ENCODE measurements at regions not wholly inside any gene's neighbourhood (a gene's known extent, or its start where the extent isn't known, plus 50 kb on each side); places are given as distances from the start of the nearest gene placed in this dataset.
"Not testable (repeated sequence)": the region's sequence is repeated elsewhere in the genome, so short reads cannot be mapped to it uniquely, and the experiment has no call there.

DNA sequence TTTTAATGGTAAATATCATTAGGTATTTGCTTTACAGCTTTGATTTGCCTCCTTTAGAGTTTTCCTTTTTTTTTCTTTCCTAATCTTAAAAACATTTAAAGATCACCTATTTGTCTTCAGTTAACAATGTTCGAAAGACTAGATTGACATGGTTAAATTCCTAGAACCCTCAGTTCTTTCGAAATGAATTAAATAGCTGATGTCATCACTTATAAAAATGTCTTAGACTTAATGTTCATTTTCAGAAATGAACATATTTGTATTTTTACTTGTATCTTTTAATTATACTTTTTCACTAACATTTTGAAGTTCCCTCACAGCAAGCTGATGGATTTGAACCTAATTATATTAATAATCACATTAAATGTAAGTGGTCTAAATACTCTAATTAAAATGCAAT is 205.3 kb upstream of the IRX4 start:
- Histone ChIP-seq H3K4me1 (no peaks in the 10 kb centered on the region), H3K27ac (no peak overlapping the region), H3K9me3 (no peaks in the 10 kb centered on the region), H3K27me3 (no peaks in the 10 kb centered on the region), H3K36me3 (no peaks in the 10 kb centered on the region), H3K9ac (ENCODE audit: low read depth in 2 of 2, low read length in 2 of 2) (no peak overlapping the region), H3K4me3 (no peak overlapping the region)
- TF ChIP-seq, protein P1, sequence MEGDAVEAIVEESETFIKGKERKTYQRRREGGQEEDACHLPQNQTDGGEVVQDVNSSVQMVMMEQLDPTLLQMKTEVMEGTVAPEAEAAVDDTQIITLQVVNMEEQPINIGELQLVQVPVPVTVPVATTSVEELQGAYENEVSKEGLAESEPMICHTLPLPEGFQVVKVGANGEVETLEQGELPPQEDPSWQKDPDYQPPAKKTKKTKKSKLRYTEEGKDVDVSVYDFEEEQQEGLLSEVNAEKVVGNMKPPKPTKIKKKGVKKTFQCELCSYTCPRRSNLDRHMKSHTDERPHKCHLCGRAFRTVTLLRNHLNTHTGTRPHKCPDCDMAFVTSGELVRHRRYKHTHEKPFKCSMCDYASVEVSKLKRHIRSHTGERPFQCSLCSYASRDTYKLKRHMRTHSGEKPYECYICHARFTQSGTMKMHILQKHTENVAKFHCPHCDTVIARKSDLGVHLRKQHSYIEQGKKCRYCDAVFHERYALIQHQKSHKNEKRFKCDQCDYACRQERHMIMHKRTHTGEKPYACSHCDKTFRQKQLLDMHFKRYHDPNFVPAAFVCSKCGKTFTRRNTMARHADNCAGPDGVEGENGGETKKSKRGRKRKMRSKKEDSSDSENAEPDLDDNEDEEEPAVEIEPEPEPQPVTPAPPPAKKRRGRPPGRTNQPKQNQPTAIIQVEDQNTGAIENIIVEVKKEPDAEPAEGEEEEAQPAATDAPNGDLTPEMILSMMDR (IDR thresholded peaks at IDR 0.05), result no peak
- DNase-seq, result no peak
- intact Hi-C loops (cut with DNase I), result no loop called here

DNA sequence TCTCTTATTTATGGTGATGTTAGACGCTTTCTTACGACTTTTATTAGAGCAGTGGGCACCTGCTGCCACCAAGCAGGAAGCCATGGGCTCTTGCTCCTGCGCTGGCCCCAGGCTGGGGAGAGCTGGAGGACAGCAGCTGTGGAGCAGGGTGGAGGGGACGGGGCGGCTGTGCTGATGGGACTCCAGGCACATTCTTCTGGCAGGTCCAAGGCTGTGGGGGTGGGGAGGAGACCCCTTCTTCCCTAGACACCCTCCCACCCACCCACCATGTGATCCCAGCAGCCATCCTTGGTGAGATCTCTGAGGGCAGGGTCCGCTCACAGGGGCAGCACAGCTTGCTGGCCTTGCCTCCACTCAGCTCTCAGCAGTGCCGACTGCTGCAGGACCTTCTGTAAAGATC is 192.6 kb upstream of the IRX4 start:
- Histone ChIP-seq H3K36me3 (no peaks in the 10 kb centered on the region), H3K27ac (no peak overlapping the region), H3K9ac (ENCODE audit: low read depth in 2 of 2, low read length in 2 of 2) (no peak overlapping the region), H3K4me1 (no peaks in the 10 kb centered on the region), H3K9me3 (no peaks in the 10 kb centered on the region), H3K4me3 (no peak overlapping the region), H3K27me3 (no peaks in the 10 kb centered on the region)
- TF ChIP-seq, protein P1 (IDR thresholded peaks at IDR 0.05), result no peak
- intact Hi-C loops (cut with DNase I), result no loop called here
- DNase-seq, result no peak

DNA sequence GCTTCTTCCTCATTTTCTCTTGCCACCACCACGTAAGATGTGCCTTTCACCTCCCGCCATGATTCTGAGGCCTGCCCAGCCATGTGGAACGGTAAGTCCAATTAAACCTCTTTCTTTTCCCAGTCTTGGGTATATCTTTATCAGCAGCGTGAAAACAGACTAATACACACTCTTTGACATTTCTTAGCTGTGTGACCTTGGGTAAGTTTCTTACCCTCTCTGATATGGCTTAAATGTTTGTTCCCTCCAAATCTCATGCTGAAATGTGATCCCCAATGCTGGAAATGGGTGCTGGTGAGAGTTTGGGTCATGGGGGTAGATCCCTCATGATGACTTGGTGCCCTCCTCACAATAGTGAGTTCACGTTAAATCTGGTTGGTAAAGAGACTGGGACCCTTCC is 188.8 kb upstream of the IRX4 start:
- Histone ChIP-seq H3K27ac (no peak overlapping the region), H3K9me3 (no peaks in the 10 kb centered on the region), H3K36me3 (no peaks in the 10 kb centered on the region), H3K4me3 (no peak overlapping the region), H3K9ac (ENCODE audit: low read depth in 2 of 2, low read length in 2 of 2) (no peak overlapping the region), H3K27me3 (no peaks in the 10 kb centered on the region), H3K4me1 (no peaks in the 10 kb centered on the region)
- intact Hi-C loops (cut with DNase I), result no loop called here
- TF ChIP-seq, protein P1 (IDR thresholded peaks at IDR 0.05), result no peak
- DNase-seq, result no peak

DNA sequence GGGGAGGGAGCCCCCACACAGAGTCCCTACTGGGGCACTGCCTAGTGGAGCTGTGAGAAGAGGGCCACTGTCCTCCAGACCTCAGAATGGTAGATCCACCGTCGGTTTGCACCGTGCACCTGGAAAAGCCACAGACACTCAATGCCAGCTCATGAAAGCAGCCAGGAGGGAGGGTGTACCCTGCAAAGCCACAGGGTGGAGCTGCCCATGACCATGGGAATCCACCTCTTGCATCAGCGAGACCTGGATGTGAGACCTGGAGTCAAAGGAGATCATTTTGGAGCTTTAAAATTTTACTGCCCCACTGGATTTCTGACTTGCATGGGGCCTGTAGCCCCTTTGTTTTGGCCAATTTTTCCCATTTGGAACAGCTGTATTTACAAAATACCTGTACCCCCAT is 188.1 kb upstream of the IRX4 start:
- not testable (repeated sequence) for H3K27me3 ChIP-seq, H3K4me1 ChIP-seq, H3K36me3 ChIP-seq

DNA sequence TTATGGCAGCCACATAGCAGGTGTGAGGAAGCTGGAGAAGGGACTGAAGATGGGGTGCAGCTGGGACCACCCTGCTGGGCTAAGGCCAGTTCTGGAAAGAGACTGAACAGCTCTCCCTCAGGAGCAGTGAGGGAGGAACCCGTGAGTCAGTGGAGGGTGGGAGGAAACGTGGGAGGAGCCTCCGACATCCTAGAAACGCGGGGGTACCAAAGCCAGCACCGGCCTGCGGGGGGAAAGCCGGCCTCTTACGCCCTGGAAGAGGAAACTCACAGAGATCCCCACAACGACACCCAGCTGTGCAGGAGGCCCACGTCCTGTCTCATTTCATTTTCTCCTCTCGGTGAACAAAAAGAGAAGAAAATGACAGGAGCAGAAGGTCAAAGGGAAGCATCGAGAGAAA is 185.8 kb upstream of the IRX4 start:
- Histone ChIP-seq H3K9me3 (no peaks in the 10 kb centered on the region), H3K4me1 (no peaks in the 10 kb centered on the region), H3K27ac (no peak overlapping the region), H3K36me3 (no peaks in the 10 kb centered on the region), H3K9ac (ENCODE audit: low read depth in 2 of 2, low read length in 2 of 2) (no peak overlapping the region), H3K27me3 (no peaks in the 10 kb centered on the region), H3K4me3 (no peak overlapping the region)
- intact Hi-C loops (cut with DNase I), result no loop called here
- TF ChIP-seq, protein P1 (IDR thresholded peaks at IDR 0.05), result no peak
- no peak for DNase-seq

More for the DNA sequence above, 188.1 kb upstream of the IRX4 start:
- H3K9ac ChIP-seq (ENCODE audit: low read depth in 2 of 2, low read length in 2 of 2); H3K27ac ChIP-seq; H3K4me3 ChIP-seq; DNase-seq; intact Hi-C loops (cut with DNase I); H3K9me3 ChIP-seq: not testable (repeated sequence)

DNA sequence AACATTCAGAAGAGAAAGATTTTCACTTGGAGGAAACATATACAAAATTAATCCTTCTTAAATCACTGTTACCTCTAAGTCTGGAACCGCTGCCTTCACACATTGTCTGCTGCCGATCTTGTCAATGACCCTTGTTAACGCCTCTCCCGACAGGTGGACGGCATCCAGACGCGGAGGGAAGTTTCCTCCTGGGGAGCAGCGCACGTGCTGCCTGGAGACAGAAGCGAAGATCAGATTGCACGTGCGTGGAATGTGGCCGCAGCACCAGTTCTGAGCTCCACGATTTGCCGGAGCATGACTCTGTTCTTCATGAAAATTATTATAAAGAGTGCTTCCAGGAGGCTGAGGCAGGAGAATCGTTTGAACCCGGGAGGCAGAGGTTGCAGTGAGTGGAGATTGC is 183.6 kb upstream of the IRX4 start:
- H3K27ac ChIP-seq, result no peak overlapping the region
- no peak for DNase-seq
- no peaks in the 10 kb centered on the region for H3K4me1 ChIP-seq
- no peaks in the 10 kb centered on the region for H3K9me3 ChIP-seq
- no peaks in the 10 kb centered on the region for H3K27me3 ChIP-seq
- TF ChIP-seq, protein P1 (IDR thresholded peaks at IDR 0.05), result no peak
- H3K9ac ChIP-seq (ENCODE audit: low read depth in 2 of 2, low read length in 2 of 2), result no peak overlapping the region
- no peaks in the 10 kb centered on the region for H3K36me3 ChIP-seq
- intact Hi-C loops (cut with DNase I), result no loop called here
- H3K4me3 ChIP-seq, result no peak overlapping the region

DNA sequence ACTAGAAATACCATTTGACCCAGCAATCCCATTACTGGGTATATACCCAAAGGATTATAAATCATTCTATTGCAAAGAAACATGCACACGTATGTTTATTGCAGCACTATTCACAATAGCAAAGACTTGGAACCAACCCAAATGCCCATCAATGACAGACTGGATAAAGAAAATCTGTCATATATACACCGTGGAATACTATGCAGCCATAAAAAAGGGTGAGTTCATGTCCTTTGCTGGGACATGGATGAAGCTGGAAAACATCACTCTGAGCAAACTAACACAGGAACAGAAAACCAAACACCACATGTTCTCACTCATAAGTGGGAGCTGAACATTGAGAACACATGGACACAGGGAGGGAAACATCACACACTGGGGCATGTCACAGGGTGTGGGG is 180.7 kb upstream of the IRX4 start:
- H3K27ac ChIP-seq; DNase-seq; intact Hi-C loops (cut with DNase I); H3K9ac ChIP-seq (ENCODE audit: low read depth in 2 of 2, low read length in 2 of 2); H3K27me3 ChIP-seq; H3K9me3 ChIP-seq; H3K4me3 ChIP-seq; H3K4me1 ChIP-seq; H3K36me3 ChIP-seq: not testable (repeated sequence)

All from colonic mucosa (tissue), 4 donors.